ENCODE measurements at regions not wholly inside any gene's neighbourhood (a gene's known extent, or its start where the extent isn't known, plus 50 kb on each side); places are given as distances from the start of the nearest gene placed in this dataset.

DNA sequence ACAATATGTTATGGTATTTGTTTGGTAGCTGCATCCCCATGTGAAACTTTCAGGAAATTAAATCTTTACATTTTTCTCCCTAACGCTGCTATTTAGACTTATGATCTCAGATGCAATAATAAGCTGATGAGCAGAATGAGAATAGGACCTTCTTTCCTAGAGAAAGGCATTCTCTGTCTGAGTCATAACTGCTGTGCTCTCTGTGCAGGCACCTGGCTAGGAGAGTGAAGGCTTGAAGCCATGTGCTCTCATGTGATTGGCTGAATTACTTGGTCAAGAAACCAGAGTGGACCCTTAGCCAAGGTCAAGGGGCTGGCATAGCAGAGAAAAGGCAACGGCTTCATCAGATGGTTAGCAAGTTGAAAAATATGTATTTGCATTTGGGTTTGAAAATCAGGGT is 185.0 kb downstream of the ADAMTS15 start:
- ATAC-seq (ENCODE audit: low read depth): no peak
- no peak for TF ChIP-seq EZH2 (IDR thresholded peaks at IDR 0.05; ENCODE audit: borderline replicate concordance, insufficient read depth, low read depth, low read length, poor library complexity, severe bottlenecking)
- TF ChIP-seq, protein P1, sequence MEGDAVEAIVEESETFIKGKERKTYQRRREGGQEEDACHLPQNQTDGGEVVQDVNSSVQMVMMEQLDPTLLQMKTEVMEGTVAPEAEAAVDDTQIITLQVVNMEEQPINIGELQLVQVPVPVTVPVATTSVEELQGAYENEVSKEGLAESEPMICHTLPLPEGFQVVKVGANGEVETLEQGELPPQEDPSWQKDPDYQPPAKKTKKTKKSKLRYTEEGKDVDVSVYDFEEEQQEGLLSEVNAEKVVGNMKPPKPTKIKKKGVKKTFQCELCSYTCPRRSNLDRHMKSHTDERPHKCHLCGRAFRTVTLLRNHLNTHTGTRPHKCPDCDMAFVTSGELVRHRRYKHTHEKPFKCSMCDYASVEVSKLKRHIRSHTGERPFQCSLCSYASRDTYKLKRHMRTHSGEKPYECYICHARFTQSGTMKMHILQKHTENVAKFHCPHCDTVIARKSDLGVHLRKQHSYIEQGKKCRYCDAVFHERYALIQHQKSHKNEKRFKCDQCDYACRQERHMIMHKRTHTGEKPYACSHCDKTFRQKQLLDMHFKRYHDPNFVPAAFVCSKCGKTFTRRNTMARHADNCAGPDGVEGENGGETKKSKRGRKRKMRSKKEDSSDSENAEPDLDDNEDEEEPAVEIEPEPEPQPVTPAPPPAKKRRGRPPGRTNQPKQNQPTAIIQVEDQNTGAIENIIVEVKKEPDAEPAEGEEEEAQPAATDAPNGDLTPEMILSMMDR (IDR thresholded peaks at IDR 0.05): no peak
- H3K4me3 ChIP-seq (ENCODE audit: control extremely low read depth in 1 of 5, extremely low read depth in 1 of 5, insufficient read depth in 1 of 5, low read depth in 2 of 5, low read length in 4 of 5): no peak overlapping the region
- H3K4me2 ChIP-seq (replicated peaks; ENCODE audit: low read depth, low read length, poor library complexity, severe bottlenecking): no peak overlapping the region
- 83% methylated on average over 1 of the region's 2 CpGs for WGBS (ENCODE audit: insufficient coverage)
- DNase-seq: no peak
- no peaks in the 10 kb centered on the region for H4K20me1 ChIP-seq (ENCODE audit: control insufficient read depth, insufficient read depth, low read length, poor library complexity, severe bottlenecking)
- H3K9me3 ChIP-seq (ENCODE audit: control extremely low read depth in 1 of 3, control insufficient read depth in 2 of 3, insufficient read depth in 1 of 3, low read length in 2 of 3): no peaks in the 10 kb centered on the region
- POLR2A ChIA-PET: no interaction called here
- Mint-ChIP-seq H3K9me3 (ENCODE audit: insufficient read depth) (no peaks in the 10 kb centered on the region), H3K4me3 (no peak overlapping the region), H3K27ac (no peak overlapping the region), H3K4me1 (no peaks in the 10 kb centered on the region), H3K27me3 (peaks cover 7% of the 10 kb centered on the region)
- no peaks in the 10 kb centered on the region for H3K27me3 ChIP-seq (replicated peaks in 1 of 4; ENCODE audit: control extremely low read depth in 1 of 4, control insufficient read depth in 3 of 4, insufficient read depth in 4 of 4, low read length in 3 of 4)
- H3K79me2 ChIP-seq (ENCODE audit: control insufficient read depth, insufficient read depth, low read length): no peaks in the 10 kb centered on the region
- no peaks in the 10 kb centered on the region for H3K4me1 ChIP-seq (ENCODE audit: control insufficient read depth in 2 of 2, insufficient read depth in 2 of 2, low read length in 2 of 2)
- CTCF ChIA-PET: no interaction called here
- H3K36me3 ChIP-seq (replicated peaks in 1 of 2; ENCODE audit: control extremely low read depth in 1 of 2, control insufficient read depth in 1 of 2, extremely low read depth in 1 of 2, insufficient read depth in 2 of 2, low read length in 1 of 2): no peaks in the 10 kb centered on the region
- H2AFZ ChIP-seq (ENCODE audit: insufficient read depth, low read depth, low read length, poor library complexity, severe bottlenecking): no peak overlapping the region
- no peak overlapping the region for H3K27ac ChIP-seq (ENCODE audit: low read length in 2 of 2)
- intact Hi-C loops (cut with micrococcal nuclease): no loop called here
- H3K9ac ChIP-seq (ENCODE audit: low read length): no peak overlapping the region

DNA sequence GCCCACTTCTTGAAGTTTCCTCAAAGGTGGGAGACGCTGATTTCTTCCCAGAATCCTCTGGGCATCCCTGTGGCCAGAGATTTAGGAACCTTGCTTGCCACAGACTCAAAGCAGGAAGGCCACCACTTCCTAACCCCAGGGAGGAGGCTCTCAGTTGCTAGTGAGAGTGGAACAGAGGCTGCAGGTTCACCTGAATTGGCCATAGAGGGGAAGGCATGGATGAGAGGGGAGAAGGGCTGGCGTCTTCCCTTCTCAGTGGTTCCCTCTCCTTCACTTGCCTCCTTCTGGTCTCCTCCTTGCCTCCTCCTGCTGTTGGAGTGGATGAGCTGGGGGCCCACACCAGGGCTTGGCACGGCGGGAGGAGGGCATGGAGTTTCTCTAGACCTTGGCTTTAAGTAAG is 185.7 kb downstream of the ADAMTS15 start:
- H3K9me3 Mint-ChIP-seq (ENCODE audit: insufficient read depth): no peaks in the 10 kb centered on the region
- no peaks in the 10 kb centered on the region for H3K4me1 ChIP-seq (ENCODE audit: control insufficient read depth in 2 of 2, insufficient read depth in 2 of 2, low read length in 2 of 2)
- H3K4me1 Mint-ChIP-seq: no peaks in the 10 kb centered on the region
- H3K27ac ChIP-seq (ENCODE audit: low read length in 2 of 2): no peak overlapping the region
- DNase-seq: no peak
- H3K27me3 ChIP-seq (replicated peaks in 1 of 4; ENCODE audit: control extremely low read depth in 1 of 4, control insufficient read depth in 3 of 4, insufficient read depth in 4 of 4, low read length in 3 of 4): no peaks in the 10 kb centered on the region
- POLR2A ChIA-PET: no interaction called here
- H3K4me3 Mint-ChIP-seq: no peak overlapping the region
- no peaks in the 10 kb centered on the region for H3K36me3 ChIP-seq (replicated peaks in 1 of 2; ENCODE audit: control extremely low read depth in 1 of 2, control insufficient read depth in 1 of 2, extremely low read depth in 1 of 2, insufficient read depth in 2 of 2, low read length in 1 of 2)
- H3K4me2 ChIP-seq (replicated peaks; ENCODE audit: low read depth, low read length, poor library complexity, severe bottlenecking): no peak overlapping the region
- H3K27ac Mint-ChIP-seq: no peak overlapping the region
- intact Hi-C loops (cut with micrococcal nuclease): no loop called here
- 85% methylated on average over 3 of the region's 4 CpGs for WGBS (ENCODE audit: insufficient coverage)
- H2AFZ ChIP-seq (ENCODE audit: insufficient read depth, low read depth, low read length, poor library complexity, severe bottlenecking): no peak overlapping the region
- H3K4me3 ChIP-seq (ENCODE audit: control extremely low read depth in 1 of 5, extremely low read depth in 1 of 5, insufficient read depth in 1 of 5, low read depth in 2 of 5, low read length in 4 of 5): no peak overlapping the region
- no peaks in the 10 kb centered on the region for H3K9me3 ChIP-seq (ENCODE audit: control extremely low read depth in 1 of 3, control insufficient read depth in 2 of 3, insufficient read depth in 1 of 3, low read length in 2 of 3)
- ATAC-seq (ENCODE audit: low read depth): no peak
- H3K27me3 Mint-ChIP-seq: peaks cover 7% of the 10 kb centered on the region
- TF ChIP-seq EZH2 (IDR thresholded peaks at IDR 0.05; ENCODE audit: borderline replicate concordance, insufficient read depth, low read depth, low read length, poor library complexity, severe bottlenecking): no peak
- no peak overlapping the region for H3K9ac ChIP-seq (ENCODE audit: low read length)
- CTCF ChIA-PET: no interaction called here
- no peaks in the 10 kb centered on the region for H4K20me1 ChIP-seq (ENCODE audit: control insufficient read depth, insufficient read depth, low read length, poor library complexity, severe bottlenecking)
- no peaks in the 10 kb centered on the region for H3K79me2 ChIP-seq (ENCODE audit: control insufficient read depth, insufficient read depth, low read length)

Measured in B cell (primary cell).